ENCODE measurements at regions not wholly inside any gene's neighbourhood (a gene's known extent, or its start where the extent isn't known, plus 50 kb on each side); places are given as distances from the start of the nearest gene placed in this dataset.

DNA sequence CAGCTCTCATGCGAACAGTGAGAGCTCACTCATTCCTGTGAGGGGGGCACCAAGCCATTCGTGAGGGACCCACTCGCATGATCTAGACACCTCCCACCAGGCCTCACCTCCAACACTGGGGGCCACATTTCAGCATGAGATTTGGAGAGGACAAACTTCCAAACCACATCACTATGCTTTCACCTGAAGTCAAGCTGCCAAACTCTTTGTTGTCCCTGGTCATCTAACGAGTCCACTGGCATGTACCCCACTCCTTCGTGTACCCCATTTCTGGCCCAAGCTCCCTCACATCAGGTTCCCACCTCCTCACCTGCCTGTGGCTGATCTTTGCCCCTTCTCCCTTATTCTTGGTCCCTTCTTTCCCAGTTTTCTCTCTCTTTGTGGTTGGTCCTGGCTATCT, 198.9 kb downstream of the ADAMTS15 start:
- 84% methylated on average over 5 of the region's 5 CpGs for WGBS (ENCODE audit: insufficient coverage)
- intact Hi-C loops (cut with micrococcal nuclease), result no loop called here
- no peak for TF ChIP-seq EZH2 (IDR thresholded peaks at IDR 0.05; ENCODE audit: borderline replicate concordance, insufficient read depth, low read depth, low read length, poor library complexity, severe bottlenecking)
- TF ChIP-seq, protein P1, sequence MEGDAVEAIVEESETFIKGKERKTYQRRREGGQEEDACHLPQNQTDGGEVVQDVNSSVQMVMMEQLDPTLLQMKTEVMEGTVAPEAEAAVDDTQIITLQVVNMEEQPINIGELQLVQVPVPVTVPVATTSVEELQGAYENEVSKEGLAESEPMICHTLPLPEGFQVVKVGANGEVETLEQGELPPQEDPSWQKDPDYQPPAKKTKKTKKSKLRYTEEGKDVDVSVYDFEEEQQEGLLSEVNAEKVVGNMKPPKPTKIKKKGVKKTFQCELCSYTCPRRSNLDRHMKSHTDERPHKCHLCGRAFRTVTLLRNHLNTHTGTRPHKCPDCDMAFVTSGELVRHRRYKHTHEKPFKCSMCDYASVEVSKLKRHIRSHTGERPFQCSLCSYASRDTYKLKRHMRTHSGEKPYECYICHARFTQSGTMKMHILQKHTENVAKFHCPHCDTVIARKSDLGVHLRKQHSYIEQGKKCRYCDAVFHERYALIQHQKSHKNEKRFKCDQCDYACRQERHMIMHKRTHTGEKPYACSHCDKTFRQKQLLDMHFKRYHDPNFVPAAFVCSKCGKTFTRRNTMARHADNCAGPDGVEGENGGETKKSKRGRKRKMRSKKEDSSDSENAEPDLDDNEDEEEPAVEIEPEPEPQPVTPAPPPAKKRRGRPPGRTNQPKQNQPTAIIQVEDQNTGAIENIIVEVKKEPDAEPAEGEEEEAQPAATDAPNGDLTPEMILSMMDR (IDR thresholded peaks at IDR 0.05), result no peak
- Histone ChIP-seq H3K9ac (ENCODE audit: low read length) (no peak overlapping the region), H3K27ac (ENCODE audit: low read length in 2 of 2) (no peak overlapping the region), H3K36me3 (replicated peaks in 1 of 2; ENCODE audit: control extremely low read depth in 1 of 2, control insufficient read depth in 1 of 2, extremely low read depth in 1 of 2, insufficient read depth in 2 of 2, low read length in 1 of 2) (no peaks in the 10 kb centered on the region), H3K4me2 (replicated peaks; ENCODE audit: low read depth, low read length, poor library complexity, severe bottlenecking) (no peak overlapping the region), H3K9me3 (ENCODE audit: control extremely low read depth in 1 of 3, control insufficient read depth in 2 of 3, insufficient read depth in 1 of 3, low read length in 2 of 3) (peaks cover 0 to 4% (median 0%) of the 10 kb centered on the region in 3 donors), H2AFZ (ENCODE audit: insufficient read depth, low read depth, low read length, poor library complexity, severe bottlenecking) (no peak overlapping the region), H3K4me3 (ENCODE audit: control extremely low read depth in 1 of 5, extremely low read depth in 1 of 5, insufficient read depth in 1 of 5, low read depth in 2 of 5, low read length in 4 of 5) (no peak overlapping the region), H3K79me2 (ENCODE audit: control insufficient read depth, insufficient read depth, low read length) (no peaks in the 10 kb centered on the region), H3K4me1 (ENCODE audit: control insufficient read depth in 2 of 2, insufficient read depth in 2 of 2, low read length in 2 of 2) (no peaks in the 10 kb centered on the region), H3K27me3 (replicated peaks in 1 of 4; ENCODE audit: control extremely low read depth in 1 of 4, control insufficient read depth in 3 of 4, insufficient read depth in 4 of 4, low read length in 3 of 4) (no peaks in the 10 kb centered on the region), H4K20me1 (ENCODE audit: control insufficient read depth, insufficient read depth, low read length, poor library complexity, severe bottlenecking) (no peaks in the 10 kb centered on the region)
- Mint-ChIP-seq H3K4me1 (no peaks in the 10 kb centered on the region), H3K27ac (no peak overlapping the region), H3K4me3 (no peak overlapping the region), H3K9me3 (ENCODE audit: insufficient read depth) (no peaks in the 10 kb centered on the region), H3K27me3 (no peaks in the 10 kb centered on the region)
- ChIA-PET CTCF (no interaction called here), POLR2A (no interaction called here)
- no peak for DNase-seq
- no peak for ATAC-seq (ENCODE audit: low read depth)

- no peak for DNase-seq
- H3K27ac ChIP-seq (ENCODE audit: low read length in 2 of 2), result no peak overlapping the region
- WGBS (ENCODE audit: insufficient coverage), result 91% methylated on average over 3 of the region's 3 CpGs
- H3K4me3 ChIP-seq (ENCODE audit: control extremely low read depth in 1 of 5, extremely low read depth in 1 of 5, insufficient read depth in 1 of 5, low read depth in 2 of 5, low read length in 4 of 5), result no peak overlapping the region
- H2AFZ ChIP-seq (ENCODE audit: insufficient read depth, low read depth, low read length, poor library complexity, severe bottlenecking), result no peak overlapping the region
- no peaks in the 10 kb centered on the region for H3K9me3 ChIP-seq (ENCODE audit: control extremely low read depth in 1 of 3, control insufficient read depth in 2 of 3, insufficient read depth in 1 of 3, low read length in 2 of 3)
- no peak overlapping the region for H3K4me3 Mint-ChIP-seq
- TF ChIP-seq EZH2 (IDR thresholded peaks at IDR 0.05; ENCODE audit: borderline replicate concordance, insufficient read depth, low read depth, low read length, poor library complexity, severe bottlenecking), result no peak
- H3K36me3 ChIP-seq (replicated peaks in 1 of 2; ENCODE audit: control extremely low read depth in 1 of 2, control insufficient read depth in 1 of 2, extremely low read depth in 1 of 2, insufficient read depth in 2 of 2, low read length in 1 of 2), result no peaks in the 10 kb centered on the region
- peaks cover 8% of the 10 kb centered on the region for H3K27me3 Mint-ChIP-seq
- ChIA-PET CTCF (no interaction called here), POLR2A (no interaction called here)
- H3K9me3 Mint-ChIP-seq (ENCODE audit: insufficient read depth), result no peaks in the 10 kb centered on the region
- H3K4me1 Mint-ChIP-seq, result no peaks in the 10 kb centered on the region
- ATAC-seq (ENCODE audit: low read depth), result no peak
- H4K20me1 ChIP-seq (ENCODE audit: control insufficient read depth, insufficient read depth, low read length, poor library complexity, severe bottlenecking), result no peaks in the 10 kb centered on the region
- no peaks in the 10 kb centered on the region for H3K4me1 ChIP-seq (ENCODE audit: control insufficient read depth in 2 of 2, insufficient read depth in 2 of 2, low read length in 2 of 2)
- no peaks in the 10 kb centered on the region for H3K79me2 ChIP-seq (ENCODE audit: control insufficient read depth, insufficient read depth, low read length)
- intact Hi-C loops (cut with micrococcal nuclease), result no loop called here
- H3K9ac ChIP-seq (ENCODE audit: low read length), result no peak overlapping the region
- H3K27ac Mint-ChIP-seq, result no peak overlapping the region
- H3K4me2 ChIP-seq (replicated peaks; ENCODE audit: low read depth, low read length, poor library complexity, severe bottlenecking), result no peak overlapping the region
- H3K27me3 ChIP-seq (replicated peaks in 1 of 4; ENCODE audit: control extremely low read depth in 1 of 4, control insufficient read depth in 3 of 4, insufficient read depth in 4 of 4, low read length in 3 of 4), result no peaks in the 10 kb centered on the region
These were observed 201.4 kb downstream of the ADAMTS15 start for GRCh38 chr11:130649801-130650200.

All from B cell (primary cell).